HG02678 (cell line): ENCODE measurements at regions not wholly inside any gene's neighbourhood (a gene's known extent, or its start where the extent isn't known, plus 50 kb on each side); places are given as distances from the start of the nearest gene placed in this dataset.

Experiments
- ATAC-seq: cut with Tn5 transposase; IDR thresholded peaks from one replicate; pipeline ENCODE4 v1.9.1; 2021; ENCODE audit warnings: mild to moderate bottlenecking, moderate library complexity; ENCODE audit not compliant: unreplicated experiment

DNA sequence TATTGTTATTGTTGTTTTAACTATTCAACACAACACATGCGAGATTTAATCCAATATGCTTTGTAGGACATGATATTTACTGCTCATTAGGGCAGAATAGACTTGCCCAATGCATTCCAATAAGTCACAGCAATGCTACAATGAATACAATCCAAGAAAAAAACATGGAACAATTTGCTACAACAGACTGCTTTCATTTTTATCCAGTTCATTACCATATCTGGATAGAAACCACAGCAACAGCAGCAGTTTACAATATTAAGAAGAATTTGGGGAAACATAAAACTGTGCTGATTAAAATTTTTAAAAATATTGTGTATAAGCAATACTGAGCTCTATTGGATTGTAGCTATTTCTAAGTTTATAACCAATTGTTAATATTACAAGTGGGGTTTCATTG lies 833.0 kb downstream of the DIAPH3 start:
- no peak for ATAC-seq

DNA sequence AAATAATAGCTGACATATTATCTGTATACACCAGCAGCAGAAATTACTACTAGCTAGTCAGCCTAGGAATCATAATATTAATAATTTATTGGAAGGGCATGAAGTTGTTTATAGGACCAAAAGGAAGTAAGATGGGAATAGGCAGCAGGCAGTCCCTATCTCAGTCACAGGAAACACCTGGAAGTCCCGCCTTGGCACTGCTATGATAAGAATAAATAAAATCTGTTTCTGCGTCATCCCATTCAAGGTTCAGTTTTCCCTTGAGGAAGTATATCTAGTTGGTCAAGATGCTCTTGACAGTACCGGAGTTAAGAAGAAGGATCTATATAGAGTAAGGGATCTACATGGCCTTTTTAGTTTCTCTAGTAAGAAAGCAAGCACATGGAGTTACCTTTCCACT lies 830.8 kb downstream of the DIAPH3 start:
- ATAC-seq = no peak

DNA sequence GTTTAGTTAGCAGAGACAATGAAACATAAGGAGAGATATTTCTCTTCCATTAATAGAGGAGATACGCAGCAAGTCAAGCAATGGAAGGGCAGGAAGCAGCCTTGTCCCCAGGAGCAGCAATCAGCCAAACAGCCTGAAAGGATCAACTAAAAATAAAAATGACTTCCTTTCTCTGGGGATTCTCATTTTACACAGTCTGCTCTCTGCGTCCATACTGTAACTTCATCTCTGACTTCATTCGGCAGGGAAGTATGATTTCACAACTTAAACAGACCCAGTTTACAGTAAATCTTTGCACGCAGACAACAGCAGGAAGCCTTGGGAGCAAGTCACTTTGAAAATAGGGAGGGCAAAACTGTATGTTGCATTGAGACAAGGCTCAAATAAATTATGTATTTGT lies 826.7 kb downstream of the DIAPH3 start:
- ATAC-seq = no peak

DNA sequence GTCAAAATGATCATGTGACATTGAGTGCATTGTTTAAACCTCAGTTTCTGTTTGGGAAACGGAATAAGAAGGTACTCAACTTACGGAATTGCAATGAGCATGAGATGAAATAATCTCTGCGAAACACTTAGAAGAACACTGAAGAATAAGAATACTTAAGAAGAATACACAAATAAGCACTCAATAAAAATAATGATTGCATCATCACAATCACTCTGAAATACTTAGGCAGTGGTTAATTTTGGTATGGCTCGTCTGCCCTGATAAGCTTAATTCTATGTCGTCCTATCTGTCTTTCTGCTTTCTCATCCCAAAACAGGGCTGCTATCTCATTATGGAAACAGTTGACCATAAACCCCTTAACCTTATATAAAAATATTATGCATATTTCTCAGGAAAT lies 823.6 kb downstream of the DIAPH3 start:
- ATAC-seq = no peak

DNA sequence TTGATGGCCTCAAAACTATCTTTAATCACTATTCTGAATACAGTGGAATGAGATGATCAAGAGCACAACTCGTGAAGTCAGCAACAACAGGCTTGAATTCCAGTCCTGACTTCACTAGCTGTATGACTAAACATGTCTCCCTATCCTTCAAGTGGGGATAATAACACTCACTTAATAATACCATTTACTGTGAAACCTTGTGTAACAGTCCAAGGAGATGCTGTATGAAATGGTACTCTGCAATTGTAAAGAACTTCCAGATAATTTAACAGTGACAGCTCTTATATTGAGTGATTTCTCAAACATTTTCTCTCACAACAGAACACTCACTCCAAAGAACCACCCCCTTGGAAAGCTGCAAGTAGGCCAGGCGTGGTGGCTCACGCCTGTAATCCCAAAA lies 823.1 kb downstream of the DIAPH3 start:
- no peak for ATAC-seq

DNA sequence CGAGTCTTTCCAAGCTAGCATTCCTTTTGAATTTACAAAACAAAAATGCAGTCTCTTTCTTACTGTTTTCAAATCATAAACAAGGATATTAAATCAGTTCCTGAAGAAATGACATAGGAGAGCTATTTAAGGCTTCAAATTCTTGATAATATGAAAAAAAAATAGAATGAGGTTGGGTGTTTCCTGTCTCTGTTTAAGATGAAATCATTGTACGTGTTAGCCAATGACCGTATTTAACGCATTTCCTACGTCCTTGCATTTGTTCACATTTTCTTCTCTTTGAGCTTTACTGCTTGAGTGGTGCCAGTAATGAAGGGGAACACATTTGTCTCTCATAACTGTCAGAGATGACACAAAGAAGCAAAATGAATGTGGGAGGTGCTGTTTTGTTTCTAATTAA lies 821.3 kb downstream of the DIAPH3 start:
- no peak for ATAC-seq

DNA sequence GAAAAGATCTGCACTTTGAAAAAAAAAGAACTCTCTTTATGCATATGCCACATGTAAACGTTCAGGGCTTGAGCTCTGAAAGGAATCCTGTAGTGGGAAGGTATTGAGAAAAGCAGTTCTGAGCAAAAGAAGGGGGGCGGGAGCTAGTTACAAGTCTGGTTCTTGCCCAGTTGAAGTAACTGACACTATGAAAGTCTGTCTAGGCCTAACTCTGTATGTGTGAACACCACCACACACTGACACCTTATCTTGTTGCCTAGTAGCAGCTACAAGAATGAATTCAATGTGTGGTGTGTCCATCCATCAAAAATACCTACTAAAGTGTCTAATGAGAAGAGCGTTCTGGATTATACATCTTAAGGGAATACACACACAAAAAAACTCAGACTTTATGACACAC lies 820.6 kb downstream of the DIAPH3 start:
- no peak for ATAC-seq

DNA sequence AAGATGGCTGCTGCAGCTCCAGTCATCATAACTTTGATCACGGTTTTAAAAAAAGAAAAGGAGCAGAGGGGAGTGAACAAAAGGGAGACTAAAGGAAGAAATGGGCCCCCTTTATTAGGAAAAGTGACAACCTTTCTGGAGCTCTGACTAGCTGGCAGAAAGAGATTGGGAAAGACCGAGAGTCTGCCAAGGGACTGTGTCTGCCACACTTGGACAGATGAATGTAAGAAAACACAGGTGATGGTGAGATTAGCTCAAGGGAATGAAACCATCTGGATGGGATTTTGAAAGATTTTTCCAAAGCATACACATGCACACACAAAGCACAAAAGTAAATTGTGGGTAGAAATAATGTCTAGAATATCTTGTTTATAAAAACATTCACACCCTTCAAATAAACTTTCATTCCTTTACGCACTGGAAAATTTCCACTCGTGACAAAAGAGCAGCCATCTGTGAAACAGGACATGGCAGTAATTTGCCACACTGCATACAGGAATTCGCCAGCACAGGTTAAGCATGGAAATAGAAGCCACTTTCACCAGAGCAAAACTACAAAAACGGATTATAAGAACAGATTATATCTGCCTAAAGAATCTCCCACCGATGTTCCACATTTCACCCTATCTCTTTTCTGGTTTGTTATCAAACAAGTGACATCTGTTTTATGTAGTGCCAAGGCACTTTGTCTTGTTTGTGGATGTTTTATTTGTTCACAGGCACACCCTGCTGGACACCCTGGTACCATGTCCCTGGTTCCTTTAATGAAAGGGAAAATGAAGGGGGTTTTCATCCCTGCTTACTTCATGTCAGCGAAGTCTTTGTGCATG lies 819.5 kb downstream of the DIAPH3 start:
- no peak for ATAC-seq

DNA sequence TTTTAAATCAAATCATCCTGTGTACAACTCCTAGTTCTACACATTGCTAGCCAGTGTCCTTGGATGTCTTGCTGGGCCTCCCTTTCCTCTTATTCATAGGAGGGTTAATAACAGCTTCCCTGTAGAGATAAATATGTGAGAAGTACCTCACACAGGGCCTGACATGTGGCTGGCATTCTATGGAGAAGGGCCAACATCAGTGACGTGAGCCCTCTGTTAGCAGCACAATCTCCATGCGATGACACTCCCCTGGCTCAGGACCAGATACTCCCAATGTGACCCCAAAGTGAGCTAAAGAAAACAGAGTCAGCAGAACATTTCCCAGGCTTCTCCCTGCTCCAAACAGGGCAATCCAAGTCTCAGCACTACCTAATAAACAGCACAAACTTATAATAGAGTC lies 818.4 kb downstream of the DIAPH3 start:
- no peak for ATAC-seq

DNA sequence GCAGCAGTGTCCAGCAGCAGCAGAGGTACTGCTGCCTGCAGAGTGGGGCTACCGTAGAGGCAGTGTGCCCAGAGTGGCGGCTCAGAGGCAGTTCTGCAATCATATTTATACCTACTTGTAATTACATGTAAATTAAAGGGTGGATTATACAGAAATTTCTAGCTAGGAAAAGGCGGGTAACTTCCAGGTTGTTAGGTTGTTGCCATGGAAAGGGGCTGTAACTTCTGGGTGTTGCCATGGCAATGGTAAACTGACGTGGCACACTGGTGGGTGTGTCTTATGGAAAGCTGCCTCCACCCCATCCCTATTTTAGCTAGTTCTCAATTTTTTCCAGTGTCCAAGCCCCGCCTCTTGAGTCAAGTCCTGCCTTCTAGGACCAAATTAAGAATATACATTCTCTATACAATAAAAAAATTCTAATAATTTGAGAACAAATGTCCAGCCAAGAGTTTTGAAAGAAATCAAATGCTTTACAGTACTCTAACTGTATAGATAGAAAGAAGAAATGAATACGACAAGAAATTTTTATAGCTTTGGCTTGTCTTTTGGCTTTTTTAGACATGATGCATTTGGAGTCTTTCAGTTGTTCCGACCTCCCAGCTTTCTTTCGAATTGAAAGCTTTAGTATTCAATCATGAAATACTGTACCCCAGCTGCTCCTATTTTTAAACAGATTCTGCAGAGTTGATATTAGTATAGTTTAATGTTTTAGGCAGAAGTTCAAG lies 816.6 kb downstream of the DIAPH3 start:
- no peak for ATAC-seq

DNA sequence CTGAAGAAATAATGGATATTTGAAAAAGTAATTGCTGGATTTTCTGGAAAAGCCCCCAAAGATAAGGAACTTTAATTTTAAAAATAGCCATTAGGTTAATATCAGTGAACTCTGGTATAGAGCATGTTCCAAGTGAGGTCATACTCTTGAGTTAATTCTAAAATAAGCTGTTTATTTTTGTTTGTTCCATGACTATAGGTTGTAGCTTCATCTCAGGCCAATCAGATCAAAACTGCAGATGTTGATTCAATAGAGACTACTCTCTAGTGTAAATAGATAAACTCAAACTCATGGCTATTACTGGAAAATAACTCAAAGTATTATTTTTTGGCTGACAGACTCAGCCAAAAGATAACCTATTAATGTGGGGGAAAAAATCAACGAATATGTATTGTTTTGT lies 815.1 kb downstream of the DIAPH3 start:
- no peak for ATAC-seq

DNA sequence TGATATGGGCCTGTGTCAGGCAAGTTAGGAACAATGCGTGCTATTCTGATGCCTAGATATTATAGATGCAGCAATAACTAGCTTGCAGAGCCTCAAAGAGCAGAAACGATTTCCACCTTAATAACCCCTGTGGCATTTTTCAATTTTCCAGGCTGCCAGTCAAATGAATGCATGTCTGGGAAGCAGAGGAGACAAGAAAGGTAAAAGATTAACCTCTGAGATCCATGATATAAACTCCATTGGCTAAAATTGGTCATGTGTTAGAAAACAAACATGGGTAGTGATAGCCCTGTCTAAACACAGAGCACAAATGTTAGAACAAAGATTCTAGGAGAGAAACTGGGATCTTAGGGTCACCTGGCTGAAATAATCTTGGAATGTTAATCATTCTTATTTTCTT lies 811.1 kb downstream of the DIAPH3 start:
- no peak for ATAC-seq

DNA sequence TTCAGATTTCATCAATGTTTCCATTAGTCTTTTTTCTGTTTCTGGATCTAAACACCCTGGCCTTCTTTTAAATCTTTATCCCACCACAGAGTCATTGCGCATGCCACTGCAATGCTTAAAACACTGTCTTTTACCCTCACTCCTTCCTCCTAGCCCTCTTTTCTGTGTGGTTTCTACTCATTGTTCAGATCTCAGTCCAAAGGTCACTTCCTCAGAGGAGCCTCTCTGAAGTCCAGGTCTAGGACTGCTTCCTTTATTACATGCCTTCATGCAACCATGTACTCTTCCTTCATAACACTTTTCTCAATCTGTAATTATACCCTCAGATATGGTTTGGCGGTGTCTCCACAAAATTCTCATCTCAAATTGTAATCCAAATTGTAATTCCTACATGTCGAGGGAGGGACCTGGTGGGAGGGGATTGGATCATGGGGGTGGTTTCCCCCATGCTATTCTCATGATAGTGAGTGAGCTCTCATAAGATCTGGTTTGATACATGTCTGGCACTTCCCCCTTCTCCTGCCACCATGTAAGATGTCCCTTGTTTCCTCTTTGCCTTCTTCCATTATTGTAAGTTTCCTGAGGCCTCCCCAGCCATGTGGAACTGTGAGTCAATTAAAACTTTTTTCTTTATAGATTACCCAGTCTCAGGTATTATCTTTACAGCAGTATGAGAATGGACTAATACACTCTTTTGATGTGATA lies 808.9 kb downstream of the DIAPH3 start:
- ATAC-seq = peak; percentile 48

DNA sequence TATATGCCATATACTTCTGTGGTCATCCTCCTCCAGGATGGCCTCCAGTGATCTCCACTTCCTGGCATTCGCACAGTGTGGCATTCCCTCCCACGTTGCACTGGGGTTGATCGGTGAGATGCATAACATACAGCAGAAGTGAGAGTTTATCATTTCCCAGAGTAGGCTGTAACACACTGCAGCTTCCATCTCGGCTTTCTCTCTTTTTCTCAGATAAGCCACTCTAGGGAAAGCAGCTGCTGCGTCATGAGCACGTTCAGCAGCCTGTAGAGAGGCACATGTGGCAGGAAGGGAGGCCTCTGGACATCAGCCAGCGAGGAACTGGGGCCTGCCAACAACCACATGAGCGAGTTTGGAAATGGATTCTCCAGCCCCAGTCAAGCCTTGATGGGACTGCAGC lies 807.1 kb downstream of the DIAPH3 start:
- ATAC-seq = no peak

DNA sequence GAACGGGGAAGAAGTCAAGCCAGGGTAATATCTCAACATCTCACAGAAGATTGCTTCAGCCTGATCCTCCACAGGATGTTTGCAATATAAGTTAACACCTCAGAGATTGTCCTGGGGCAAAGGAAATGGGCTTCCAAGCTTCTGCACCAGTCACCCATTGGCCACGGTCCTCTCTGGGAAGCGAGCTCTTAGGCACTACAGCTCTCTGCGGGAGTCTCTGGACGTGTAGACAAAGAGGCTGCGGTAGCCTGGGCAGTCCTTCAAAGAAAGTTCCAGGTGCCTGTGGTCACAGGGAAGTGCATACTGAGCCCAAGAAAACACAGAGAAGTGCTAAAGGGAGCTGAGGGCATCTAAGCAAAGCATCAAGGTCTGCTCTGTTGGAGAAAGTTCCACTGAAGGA lies 805.7 kb downstream of the DIAPH3 start:
- no peak for ATAC-seq

DNA sequence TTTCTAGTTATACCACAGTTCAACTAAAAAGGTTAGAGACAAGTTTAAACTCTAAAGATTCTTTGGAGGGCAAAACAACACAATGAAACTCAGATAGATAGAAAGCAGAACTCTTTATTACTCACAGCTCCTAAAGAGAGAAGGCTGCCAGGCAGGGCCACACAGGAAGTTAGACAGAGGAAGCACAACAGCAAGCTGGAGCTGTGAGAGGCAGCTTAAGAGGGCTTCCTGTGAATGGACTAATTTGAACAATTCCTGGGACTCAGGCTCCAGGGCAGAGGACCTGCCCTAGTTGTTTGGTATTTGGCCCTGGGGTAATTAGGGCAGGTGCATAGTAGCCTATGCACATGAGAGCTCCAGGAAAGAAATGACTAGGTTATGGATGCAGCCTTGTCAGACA lies 803.6 kb downstream of the DIAPH3 start:
- peak; percentile 54 for ATAC-seq

DNA sequence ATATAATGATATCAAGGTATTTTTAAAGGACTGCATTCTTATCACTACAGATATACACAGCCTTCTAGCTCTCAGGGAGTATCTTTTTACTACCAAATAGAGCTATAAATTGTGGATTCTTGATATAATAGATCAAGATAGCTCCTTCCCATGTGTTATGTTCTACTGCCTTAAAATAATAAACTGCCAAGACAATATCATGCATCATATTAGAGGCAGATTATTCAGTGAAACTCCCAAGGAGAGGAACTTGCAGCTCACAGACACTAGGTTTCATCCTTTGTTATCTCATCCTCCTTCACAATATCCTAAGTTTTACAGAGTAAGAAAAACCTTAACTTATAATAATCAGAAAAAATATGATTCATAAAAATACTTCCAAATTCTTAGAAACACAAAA lies 802.8 kb downstream of the DIAPH3 start:
- no peak for ATAC-seq

DNA sequence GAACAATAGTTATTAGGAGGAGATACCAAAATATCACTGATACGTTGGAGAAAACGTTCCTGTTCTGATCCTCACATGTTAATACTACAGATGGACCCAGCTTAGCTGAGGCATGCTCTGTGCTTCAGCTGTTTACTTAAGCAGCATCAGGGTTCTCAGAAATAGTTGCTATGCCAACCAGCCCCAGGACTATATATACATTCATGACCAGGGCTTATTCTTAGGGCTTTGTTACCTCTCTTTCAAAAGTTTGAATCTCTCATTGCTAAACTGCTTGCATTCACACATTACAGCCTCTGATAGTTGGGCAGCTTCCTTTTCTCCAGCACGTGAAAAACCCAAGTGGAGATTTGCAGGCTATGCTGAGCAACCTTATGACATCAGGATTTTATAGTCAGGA lies 800.4 kb downstream of the DIAPH3 start:
- no peak for ATAC-seq

DNA sequence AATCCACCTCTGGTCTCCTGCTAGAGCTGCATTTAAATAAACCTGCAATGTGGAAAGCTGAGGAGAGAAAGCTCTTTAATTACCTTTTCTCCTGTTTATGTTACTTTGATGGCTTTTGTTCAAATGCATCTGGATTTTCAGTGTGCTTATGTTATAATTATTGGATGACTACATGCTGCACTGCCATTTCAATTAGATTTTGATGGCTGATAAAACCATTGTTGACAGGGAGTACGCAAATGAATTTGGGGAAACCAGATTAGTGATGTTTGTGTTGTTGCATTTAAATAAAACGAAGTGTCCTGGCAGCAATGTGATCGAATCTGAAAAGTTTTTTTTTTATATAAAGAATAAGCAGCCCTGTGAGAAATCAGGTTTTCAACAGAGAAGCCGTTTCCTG lies 799.8 kb downstream of the DIAPH3 start:
- ATAC-seq = no peak

DNA sequence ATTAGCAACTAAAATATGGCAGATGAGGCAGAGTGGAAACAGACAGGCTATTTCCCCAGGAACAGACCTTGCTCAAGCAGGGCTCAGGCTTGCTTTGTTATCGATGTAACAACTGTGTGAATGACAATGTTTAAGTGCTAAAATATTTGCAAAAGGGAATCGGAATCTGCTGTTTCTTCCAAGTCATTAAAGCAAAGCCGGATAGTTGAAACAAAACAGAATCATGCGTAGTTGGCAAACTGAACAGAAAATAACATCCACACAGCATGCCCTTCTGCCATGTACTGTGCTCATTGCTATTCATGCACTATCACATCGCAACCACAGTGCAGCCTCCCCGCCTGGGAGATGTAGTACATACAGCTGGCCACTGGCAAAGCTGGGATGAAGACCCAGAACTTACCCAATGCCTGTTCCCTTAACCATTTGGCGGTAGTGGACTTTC lies 799.1 kb downstream of the DIAPH3 start:
- ATAC-seq = no peak

DNA sequence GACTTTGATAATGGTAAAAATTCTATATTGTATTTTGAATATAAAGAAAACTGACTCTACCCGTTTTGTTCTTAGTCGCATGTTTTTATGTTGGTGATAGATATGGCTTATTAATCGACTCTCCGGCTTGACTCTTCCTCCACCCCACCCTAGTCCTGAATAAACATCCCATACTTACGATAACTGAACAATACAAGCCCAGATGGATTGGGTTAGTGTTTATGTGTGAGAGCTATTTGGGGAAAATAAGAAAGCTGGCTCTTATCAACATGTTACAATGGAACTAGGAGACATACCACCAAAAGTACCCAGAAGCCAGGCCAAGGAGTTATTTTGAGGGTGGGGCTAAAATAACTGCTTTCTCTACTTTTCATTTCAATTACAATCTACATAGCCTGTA lies 796.3 kb downstream of the DIAPH3 start:
- no peak for ATAC-seq

DNA sequence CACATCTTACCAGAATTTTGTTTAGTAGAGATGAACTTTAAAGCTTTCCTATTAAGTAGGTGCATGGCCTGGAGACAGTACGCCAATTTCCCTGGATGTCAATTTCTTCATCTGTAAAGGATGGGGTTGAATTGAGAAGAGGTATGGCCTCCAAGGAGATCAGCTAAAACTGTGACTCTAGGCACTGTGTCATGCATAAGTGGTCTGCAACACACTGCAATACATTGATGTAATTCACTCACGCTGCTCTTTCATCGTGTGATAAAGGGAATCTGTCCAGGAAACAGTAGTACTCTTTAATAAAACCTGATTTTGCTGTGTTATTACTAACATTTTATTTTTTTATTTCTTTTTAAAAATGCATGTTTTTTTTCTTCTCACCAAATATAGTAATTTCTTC lies 795.8 kb downstream of the DIAPH3 start:
- ATAC-seq = no peak
